Fibroblast of pulmonary artery (primary cell): ENCODE measurements at regions not wholly inside any gene's neighbourhood (a gene's known extent, or its start where the extent isn't known, plus 50 kb on each side); places are given as distances from the start of the nearest gene placed in this dataset.

Experiments used
- DNase-seq: peaks from one replicate; pipeline ENCODE4 v3.0.0-alpha.2; 2010; ENCODE audit warnings: low read depth
- H3K4me3 ChIP-seq: replicated peaks from 2 replicates; pipeline ENCODE4 v1.5.1; 2011; ENCODE audit warnings: low read depth, mild to moderate bottlenecking, control low read depth, low read length, moderate library complexity
- CTCF ChIP-seq: IDR thresholded peaks from 2 replicates; pipeline ENCODE4 v1.5.1; 2011; ENCODE audit warnings: mild to moderate bottlenecking, control low read depth, low read length, inconsistent platforms; ENCODE audit errors: missing control alignments

DNA sequence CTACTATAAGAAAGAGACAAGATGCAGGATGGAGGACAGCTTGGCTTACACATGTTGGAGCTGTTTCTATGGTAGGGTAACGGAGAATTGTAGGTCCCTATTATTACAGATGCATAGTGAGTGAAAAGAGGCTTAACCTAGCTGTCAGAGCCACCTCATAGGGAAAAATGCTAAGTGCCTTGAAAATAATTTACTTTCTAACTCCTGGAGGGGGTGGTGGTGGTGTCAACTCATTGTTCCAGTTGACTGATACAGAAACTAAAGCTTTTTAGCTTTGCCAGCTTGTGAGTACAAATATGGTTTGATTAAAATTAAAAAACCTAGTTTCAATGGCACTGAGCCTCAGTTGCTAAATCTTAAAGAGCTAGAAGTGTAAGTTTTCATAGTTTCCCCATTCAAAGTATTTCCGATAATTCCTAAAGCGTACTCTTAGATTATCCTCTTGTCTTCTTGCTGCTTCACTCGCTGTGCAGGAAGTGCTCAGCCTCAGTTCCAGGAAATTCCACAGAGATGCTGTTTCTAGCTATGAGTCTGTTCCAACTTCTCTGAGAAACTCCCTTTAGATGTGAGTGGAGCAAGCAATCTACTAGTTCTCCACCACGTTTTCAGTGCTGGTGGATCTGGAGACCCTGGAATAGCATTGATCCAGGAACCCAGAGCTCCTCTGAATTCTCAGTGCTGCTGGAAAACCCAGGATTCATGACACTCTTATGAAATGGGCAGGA, 265.2 kb downstream of the DMAC1 start:
- DNase-seq = peak; percentile 7
- TF ChIP-seq CTCF = no peak
- no peak overlapping the region for H3K4me3 ChIP-seq

DNA sequence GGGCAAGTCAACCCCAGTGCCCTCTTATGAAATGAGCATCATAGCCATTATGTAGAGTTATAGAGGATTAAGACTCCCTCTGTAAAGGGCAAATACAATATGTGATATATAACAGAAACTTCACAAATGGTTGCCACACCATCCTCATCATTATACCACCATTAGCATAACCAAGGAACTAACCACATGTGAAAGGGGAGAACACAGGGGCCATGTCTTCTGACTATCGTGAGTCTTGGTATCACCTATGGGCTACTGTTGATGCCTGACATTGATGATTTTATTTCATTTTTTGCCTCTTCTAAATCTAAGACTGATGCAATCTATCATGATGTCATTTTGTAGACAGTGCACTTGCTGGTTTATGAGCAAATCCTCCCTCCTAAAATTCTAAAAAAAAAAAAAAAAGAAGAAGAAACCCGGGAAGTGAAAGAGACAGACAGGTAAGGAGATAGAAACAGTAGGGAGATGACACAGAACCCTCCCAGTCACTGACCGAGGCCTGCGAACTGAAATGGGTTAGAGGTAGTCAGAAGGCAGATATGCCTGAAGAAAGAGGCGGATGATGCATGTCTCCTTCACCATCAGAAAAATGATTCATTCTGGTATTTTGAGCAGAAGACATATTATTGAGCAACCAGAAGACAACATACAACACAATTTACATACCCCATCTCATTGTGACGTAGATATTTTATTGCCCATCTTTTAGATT, 266.0 kb downstream of the DMAC1 start:
- no peak for DNase-seq
- no peak for TF ChIP-seq CTCF
- H3K4me3 ChIP-seq = no peak overlapping the region

- no peak for DNase-seq
- H3K4me3 ChIP-seq = no peak overlapping the region
- TF ChIP-seq CTCF = no peak
These were observed 276.0 kb downstream of the DMAC1 start for GRCh38 chr9:7523426-7524043.

GRCh38 chr9:7520396-7520795, 279.2 kb downstream of the DMAC1 start:
- H3K4me3 ChIP-seq = no peak overlapping the region
- TF ChIP-seq CTCF = no peak
- no peak for DNase-seq

DNA sequence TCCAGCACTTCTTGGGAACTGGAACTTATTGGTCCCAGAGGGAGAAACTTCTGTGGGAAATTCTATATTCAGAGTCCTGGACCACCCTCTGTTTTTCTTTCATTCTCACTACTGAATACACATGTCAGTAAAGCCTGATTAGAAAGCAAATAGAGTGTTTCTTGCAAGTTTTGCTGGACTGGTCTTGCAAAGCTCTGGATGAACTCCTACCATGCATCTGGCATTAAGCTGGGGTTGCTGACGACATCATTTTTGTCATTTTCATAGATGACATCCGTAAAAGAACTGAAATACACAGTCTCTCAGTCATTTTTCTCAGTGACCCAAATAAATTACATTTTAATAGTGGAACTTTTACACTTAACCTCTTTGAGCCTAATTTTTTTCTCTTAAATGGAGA, 283.2 kb downstream of the DMAC1 start:
- H3K4me3 ChIP-seq = no peak overlapping the region
- TF ChIP-seq CTCF = no peak
- DNase-seq = no peak

DNA sequence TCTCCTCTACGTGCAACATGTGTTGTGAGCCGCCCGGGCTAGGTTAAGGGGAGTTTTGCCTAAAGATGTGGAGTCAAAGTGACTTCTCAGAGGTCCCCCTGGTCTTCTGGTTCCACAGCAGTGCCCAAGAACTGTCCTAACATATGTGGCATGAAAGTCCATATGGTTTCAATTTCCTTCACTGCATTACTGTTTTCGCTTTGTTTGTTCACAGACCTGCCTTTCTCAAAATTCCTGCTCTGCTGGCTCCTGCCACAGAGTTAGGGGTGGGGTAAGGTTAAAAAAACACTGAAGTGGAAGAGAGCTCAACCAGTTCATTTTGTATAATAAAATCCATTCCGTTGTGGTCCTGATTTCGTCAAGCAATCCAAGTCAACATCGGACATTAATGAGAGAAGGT, 289.4 kb downstream of the DMAC1 start:
- no peak overlapping the region for H3K4me3 ChIP-seq
- TF ChIP-seq CTCF = no peak
- no peak for DNase-seq
